HG03045 (cell line): ENCODE measurements at regions not wholly inside any gene's neighbourhood (a gene's known extent, or its start where the extent isn't known, plus 50 kb on each side); places are given as distances from the start of the nearest gene placed in this dataset.
"Not testable (repeated sequence)": the region's sequence is repeated elsewhere in the genome, so short reads cannot be mapped to it uniquely, and the experiment has no call there.

Experiments used
- ATAC-seq: cut with Tn5 transposase; IDR thresholded peaks from one replicate; pipeline ENCODE4 v1.9.1; 2021; ENCODE audit warnings: mild to moderate bottlenecking, moderate library complexity; ENCODE audit not compliant: unreplicated experiment

- no peak for ATAC-seq
These were observed 322.0 kb upstream of the FKBP1C start for GRCh38 chr6:62889240-62889639.

- no peak for ATAC-seq
These were observed 320.1 kb upstream of the FKBP1C start for GRCh38 chr6:62891065-62891647.

- ATAC-seq: no peak
These were observed 317.2 kb upstream of the FKBP1C start for GRCh38 chr6:62894114-62894513.

GRCh38 chr6:62903266-62903665 lies 308.0 kb upstream of the FKBP1C start:
- ATAC-seq: no peak

- ATAC-seq: no peak
These were observed 306.6 kb upstream of the FKBP1C start for GRCh38 chr6:62904687-62905086.

GRCh38 chr6:62914530-62914929 lies 296.7 kb upstream of the FKBP1C start:
- ATAC-seq: no peak

- ATAC-seq: no peak
These were observed 287.5 kb upstream of the FKBP1C start for GRCh38 chr6:62923728-62924127.

- ATAC-seq: no peak
These were observed 270.4 kb upstream of the FKBP1C start for GRCh38 chr6:62940848-62941247.

GRCh38 chr6:62942000-62942399 lies 269.3 kb upstream of the FKBP1C start:
- ATAC-seq: no peak

- no peak for ATAC-seq
These were observed 242.4 kb upstream of the FKBP1C start for GRCh38 chr6:62968834-62969233.

- no peak for ATAC-seq
These were observed 239.2 kb upstream of the FKBP1C start for GRCh38 chr6:62971976-62972658.

GRCh38 chr6:62974452-62974851 lies 236.8 kb upstream of the FKBP1C start:
- ATAC-seq: peak; percentile 66

- ATAC-seq: no peak
These were observed 234.7 kb upstream of the FKBP1C start for GRCh38 chr6:62976566-62976965.

- ATAC-seq: no peak
These were observed 232.3 kb upstream of the FKBP1C start for GRCh38 chr6:62978920-62979319.

- no peak for ATAC-seq
These were observed 231.2 kb upstream of the FKBP1C start for GRCh38 chr6:62980093-62980492.

- no peak for ATAC-seq
These were observed 230.5 kb upstream of the FKBP1C start for GRCh38 chr6:62980724-62981123.

- no peak for ATAC-seq
These were observed 228.3 kb upstream of the FKBP1C start for GRCh38 chr6:62982951-62983350.

GRCh38 chr6:62991696-62992095 lies 219.6 kb upstream of the FKBP1C start:
- ATAC-seq: not testable (repeated sequence)

GRCh38 chr6:62993951-62994350 lies 217.3 kb upstream of the FKBP1C start:
- ATAC-seq: no peak

- no peak for ATAC-seq
These were observed 213.2 kb upstream of the FKBP1C start for GRCh38 chr6:62998022-62998421.

- ATAC-seq: not testable (repeated sequence)
These were observed 212.0 kb upstream of the FKBP1C start for GRCh38 chr6:62999242-62999641.

GRCh38 chr6:62999796-63000195 lies 211.5 kb upstream of the FKBP1C start:
- ATAC-seq: no peak

- ATAC-seq: not testable (repeated sequence)
These were observed 205.3 kb upstream of the FKBP1C start for GRCh38 chr6:63006018-63006417.
